Kasumi-1 (cell line): ENCODE measurements at regions not wholly inside any gene's neighbourhood (a gene's known extent, or its start where the extent isn't known, plus 50 kb on each side); places are given as distances from the start of the nearest gene placed in this dataset.
A peak's percentile ranks its signal among the peaks of the same experiment; 100 is the strongest.

Experiments used
- DNase-seq, 2 experiments: peaks; one replicate each; lab custom pipeline; 2025; lab: John Stamatoyannopoulos, UW

DNA sequence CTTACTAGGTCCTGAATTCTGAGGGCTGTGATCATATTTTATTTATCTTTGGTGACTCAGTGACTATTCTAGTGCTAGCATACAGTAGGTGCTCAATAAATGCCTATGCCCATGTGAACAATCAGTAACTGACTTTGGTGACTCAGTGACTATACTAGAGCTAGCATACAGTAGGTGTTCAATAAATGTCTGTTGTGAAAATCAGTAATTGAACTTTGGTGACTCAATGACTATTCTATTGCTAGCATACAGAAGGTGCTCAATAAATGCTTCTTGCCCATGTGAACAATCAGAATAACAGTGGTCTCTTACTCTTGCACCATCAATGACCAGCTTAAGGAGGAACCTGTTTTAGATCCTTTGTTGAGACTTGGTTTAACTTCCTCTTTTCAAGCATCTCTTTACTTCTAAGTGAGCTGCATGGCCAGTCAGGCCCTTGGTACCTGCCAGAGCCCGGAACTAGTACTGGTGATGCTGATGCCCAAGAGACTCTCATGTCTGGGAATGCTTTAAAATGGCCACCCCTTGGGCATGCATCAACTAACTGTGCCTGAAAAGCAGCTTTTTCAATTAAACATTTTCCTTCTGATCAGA lies 214.9 kb upstream of the SPRED2 start:
- peak; percentile 8 to 18 for DNase-seq

GRCh38 chr2:65640793-65641103 lies 208.3 kb upstream of the SPRED2 start:
- DNase-seq: no peak

DNA sequence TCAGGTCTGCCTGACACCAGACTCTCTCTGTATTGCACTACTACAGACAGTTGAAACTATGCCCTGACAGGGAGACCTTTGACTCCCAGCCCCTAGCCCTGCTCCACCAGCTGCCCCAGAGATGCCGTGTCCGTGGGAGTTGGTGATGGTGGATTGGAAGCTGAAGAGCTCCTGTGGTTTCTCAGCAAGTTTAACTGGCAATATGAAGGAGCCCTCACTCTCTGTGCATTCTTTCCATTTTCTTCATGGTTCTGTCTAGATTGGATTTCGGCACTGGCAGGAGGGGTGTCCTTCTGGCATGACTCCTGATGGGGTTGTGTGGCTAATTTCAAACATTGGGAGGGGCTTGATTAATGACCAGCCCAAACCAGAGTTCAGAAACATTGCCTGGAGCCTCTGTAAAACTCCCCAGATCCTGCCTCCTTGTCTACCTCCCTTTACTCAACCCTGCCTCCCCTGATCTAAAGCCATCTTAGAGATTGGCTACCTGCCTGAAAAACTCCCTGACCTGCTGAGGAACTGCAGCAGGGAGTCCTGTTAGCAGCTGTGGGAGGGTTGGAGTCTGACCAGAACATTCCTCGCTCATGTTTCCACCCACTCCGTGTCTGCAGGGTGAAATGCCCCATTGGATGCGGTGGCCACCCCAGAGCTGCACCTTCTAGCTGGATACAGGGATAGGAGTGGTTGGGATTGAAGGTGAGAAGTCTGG lies 206.9 kb upstream of the SPRED2 start:
- no peak for DNase-seq

GRCh38 chr2:65638443-65638842 lies 206.0 kb upstream of the SPRED2 start:
- peak; percentile 18 to 35 for DNase-seq

- DNase-seq: no peak
Observed at GRCh38 chr2:65636813-65637483, 204.5 kb upstream of the SPRED2 start.

- no peak for DNase-seq
Observed at GRCh38 chr2:65636024-65636423, 203.6 kb upstream of the SPRED2 start.

DNA sequence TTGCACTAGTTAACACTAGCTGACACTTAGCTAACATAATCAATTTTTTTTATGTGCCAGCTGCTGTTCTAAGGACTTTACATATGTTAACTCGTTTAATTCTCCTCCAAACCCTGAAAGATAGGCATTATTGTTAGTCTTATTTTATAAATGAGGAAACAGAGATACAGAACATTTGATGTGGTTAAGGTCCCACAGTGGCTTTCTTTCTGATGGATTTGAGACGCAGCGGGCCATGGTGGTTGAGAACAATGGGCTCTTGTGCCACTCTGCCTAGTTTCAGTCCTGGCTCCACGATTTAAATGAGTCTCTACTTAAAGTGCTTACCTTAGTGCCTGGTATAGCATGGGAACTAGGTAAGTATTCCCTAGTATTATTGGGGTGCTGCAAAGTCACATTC lies 201.9 kb upstream of the SPRED2 start:
- DNase-seq: no peak

DNA sequence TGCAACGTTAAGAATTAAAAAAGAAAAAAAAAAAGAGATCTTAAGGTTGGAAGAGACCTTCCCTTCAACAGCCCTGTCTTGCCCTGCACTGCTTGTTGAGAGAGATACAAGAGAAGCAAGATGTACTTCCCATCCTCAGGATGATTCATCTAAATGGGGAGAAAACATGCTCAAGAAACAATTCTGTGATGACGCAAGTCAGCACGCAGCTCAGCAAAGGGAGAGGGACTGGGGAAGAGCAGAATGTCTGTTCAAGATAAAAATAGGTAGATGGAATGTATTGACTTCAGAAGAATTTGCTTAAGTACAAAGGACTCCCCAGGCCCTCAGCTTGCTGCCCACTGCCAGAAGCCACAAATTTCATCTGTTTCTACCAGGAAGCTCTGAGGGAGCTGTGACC lies 198.2 kb upstream of the SPRED2 start:
- DNase-seq: peak; percentile 42 to 64

- no peak for DNase-seq
Observed at GRCh38 chr2:65628156-65628555, 195.8 kb upstream of the SPRED2 start.

- no peak for DNase-seq
Observed at GRCh38 chr2:65626831-65627230, 194.4 kb upstream of the SPRED2 start.

DNA sequence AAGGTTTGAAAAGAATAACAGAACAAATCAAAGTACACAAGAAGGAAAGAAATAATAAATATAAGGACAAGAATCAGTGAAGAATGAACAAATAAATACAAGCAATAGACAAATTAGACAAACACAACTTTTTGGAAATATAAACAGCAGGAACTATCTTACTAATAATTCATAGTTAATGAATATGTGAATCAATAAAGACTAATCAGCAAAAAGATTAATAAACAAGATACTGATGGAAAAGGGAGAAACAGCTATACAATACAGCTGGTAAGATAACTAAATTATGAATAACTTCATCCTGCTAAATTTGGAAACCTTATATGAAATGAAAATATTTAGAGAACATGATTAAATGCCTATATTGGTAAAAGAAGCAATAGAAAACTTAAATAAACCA lies 193.6 kb upstream of the SPRED2 start:
- DNase-seq: no peak

- DNase-seq: no peak
Observed at GRCh38 chr2:65622951-65623535, 190.6 kb upstream of the SPRED2 start.

DNA sequence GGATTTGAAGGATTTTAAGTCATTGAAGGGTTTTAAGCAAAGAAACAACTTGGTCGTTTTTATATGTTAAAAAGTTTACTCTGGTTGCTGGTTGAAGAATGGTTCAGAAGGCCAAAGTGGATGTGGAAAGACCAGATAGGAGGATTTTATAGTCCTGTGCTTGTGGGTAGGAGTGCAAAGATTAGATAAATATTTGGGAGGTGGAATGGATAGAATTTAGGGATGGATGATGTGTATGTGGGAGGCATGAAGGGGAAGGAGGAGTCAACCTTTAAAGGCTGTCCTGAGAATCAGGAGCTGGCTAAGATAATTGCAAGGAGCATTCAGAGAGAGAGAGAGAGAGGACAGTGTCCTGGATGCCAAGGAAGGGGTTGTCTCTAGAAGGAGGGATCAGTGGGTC lies 190.1 kb upstream of the SPRED2 start:
- no peak for DNase-seq

DNA sequence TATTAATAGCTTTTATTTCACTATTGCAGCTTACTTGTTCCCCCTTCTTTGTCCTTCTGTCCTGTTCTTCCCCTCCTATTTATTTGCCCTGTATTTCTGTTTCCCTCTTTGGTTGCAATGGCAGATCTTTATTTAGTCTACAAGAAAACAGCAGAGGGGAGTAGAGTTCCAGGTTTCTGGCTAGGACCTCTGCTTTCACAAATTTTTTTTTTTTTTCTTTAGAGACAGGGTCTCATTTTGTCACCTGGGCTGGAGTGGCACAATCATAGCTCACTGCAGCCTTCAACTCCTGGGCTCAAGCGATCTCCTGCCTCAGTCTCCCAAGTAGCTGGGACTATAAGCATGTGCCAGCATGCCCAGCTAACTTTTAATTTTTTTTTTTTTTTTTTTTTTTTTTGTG lies 188.1 kb upstream of the SPRED2 start:
- DNase-seq: peak in 1 of 2 experiments; percentile 1

GRCh38 chr2:65620026-65620425 lies 187.6 kb upstream of the SPRED2 start:
- no peak for DNase-seq

GRCh38 chr2:65615602-65616001 lies 183.2 kb upstream of the SPRED2 start:
- no peak for DNase-seq

DNA sequence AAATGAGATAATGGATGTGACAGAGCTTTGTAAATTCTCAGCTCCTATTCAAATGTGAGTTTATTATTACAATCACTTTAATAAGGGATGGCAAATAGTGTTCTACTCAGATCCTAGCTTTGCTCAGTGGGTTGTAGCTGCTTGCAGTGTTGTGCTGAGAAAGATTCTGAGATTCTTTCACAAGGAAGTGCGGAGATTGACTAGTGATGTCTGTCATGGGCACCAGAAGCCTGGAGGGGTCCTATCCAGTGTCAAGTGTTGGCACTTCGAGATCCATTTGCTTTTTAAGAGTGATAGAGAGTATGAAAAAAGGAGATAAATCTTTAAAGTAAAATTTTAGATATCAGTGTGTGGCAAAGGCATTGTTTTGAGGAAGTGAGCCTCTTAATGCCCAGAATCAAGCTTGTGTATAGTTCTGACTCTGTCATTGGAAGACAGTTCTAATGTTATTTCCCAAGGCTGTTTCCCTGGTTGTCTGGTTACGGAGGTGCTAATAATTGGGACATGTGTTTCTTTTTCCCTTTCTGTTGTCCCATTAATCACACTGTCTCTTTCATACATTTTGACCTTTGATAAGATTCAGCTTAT lies 181.7 kb upstream of the SPRED2 start:
- DNase-seq: no peak

GRCh38 chr2:65611488-65611887 lies 179.1 kb upstream of the SPRED2 start:
- no peak for DNase-seq

GRCh38 chr2:65608916-65609315 lies 176.5 kb upstream of the SPRED2 start:
- no peak for DNase-seq

- no peak for DNase-seq
Observed at GRCh38 chr2:65608466-65608865, 176.1 kb upstream of the SPRED2 start.

- no peak for DNase-seq
Observed at GRCh38 chr2:65607662-65608305, 175.4 kb upstream of the SPRED2 start.

- DNase-seq: no peak
Observed at GRCh38 chr2:65605743-65606058, 173.3 kb upstream of the SPRED2 start.
